CD14-positive monocyte (primary cell): ENCODE measurements at regions not wholly inside any gene's neighbourhood (a gene's known extent, or its start where the extent isn't known, plus 50 kb on each side); places are given as distances from the start of the nearest gene placed in this dataset.

Source experiments
- DNase-seq, 3 donors: peaks; one replicate each; pipeline ENCODE4 v3.0.0-alpha.2; 2011 to 2022
- H2AFZ ChIP-seq: 2 replicates; pipeline ENCODE4 v1.6.0; 2012; ENCODE audit warnings: mild to moderate bottlenecking, low read depth, low read length, inconsistent platforms; ENCODE audit not compliant: insufficient read depth, poor library complexity, severe bottlenecking
- H3K27ac ChIP-seq, 2 donors: 1 replicate in 1 of 2; 2 replicates in 1 of 2; pipeline ENCODE4 v1.5.1; 2012 to 2013; ENCODE audit warnings: low read length in 2 of 2, control low read depth in 1 of 2, inconsistent platforms in 1 of 2, low read depth in 1 of 2, mild to moderate bottlenecking in 1 of 2
- H3K27me3 ChIP-seq, 2 donors: one replicate each; pipeline versions ENCODE4 v1.6.0 to v1.6.1; 2011 to 2013; ENCODE audit warnings: low read length in 2 of 2; ENCODE audit not compliant: control insufficient read depth in 2 of 2, insufficient read depth in 2 of 2
- H3K36me3 ChIP-seq, 2 donors: replicated peaks in 1 of 2; 1 replicate in 1 of 2; 2 replicates in 1 of 2; pipeline versions ENCODE4 v1.5.1 to v1.6.1; 2012 to 2013; ENCODE audit warnings: low read length in 2 of 2, control low read depth in 1 of 2, inconsistent platforms in 1 of 2, mild to moderate bottlenecking in 1 of 2; ENCODE audit not compliant: insufficient read depth in 2 of 2, control insufficient read depth in 1 of 2
- H3K4me1 ChIP-seq, 2 donors: 1 replicate in 1 of 2; 2 replicates in 1 of 2; pipeline versions ENCODE4 v1.5.1 to v1.6.1; 2012 to 2013; ENCODE audit warnings: low read length in 2 of 2, control low read depth in 1 of 2, inconsistent platforms in 1 of 2, mild to moderate bottlenecking in 1 of 2, moderate library complexity in 1 of 2; ENCODE audit not compliant: insufficient read depth in 2 of 2, control insufficient read depth in 1 of 2
- H3K4me2 ChIP-seq: replicated peaks from 2 replicates; pipeline ENCODE3; 2012; ENCODE audit warnings: low read length, moderate library complexity, mild to moderate bottlenecking; ENCODE audit not compliant: poor library complexity, severe bottlenecking; ENCODE audit errors: extremely low read depth
- H3K4me3 ChIP-seq, 3 experiments: fragments of 200-600 bp in 1 of 3; sonication (generic) in 1 of 3; replicated peaks in 1 of 3; 1 replicate in 2 of 3; 2 replicates in 1 of 3; pipeline ENCODE4 v1.5.1; 2011 to 2013; ENCODE audit warnings: low read length in 3 of 3, mild to moderate bottlenecking in 3 of 3, control low read depth in 2 of 3, low read depth in 2 of 3, inconsistent platforms in 1 of 3, moderate library complexity in 1 of 3
- H3K79me2 ChIP-seq: 2 replicates; pipeline ENCODE4 v1.6.0; 2012; ENCODE audit warnings: mild to moderate bottlenecking, control low read depth, inconsistent platforms, low read length, moderate library complexity; ENCODE audit not compliant: insufficient read depth
- H3K9ac ChIP-seq: 2 replicates; pipeline ENCODE4 v1.6.0; 2017; ENCODE audit warnings: low read length, mild to moderate bottlenecking; ENCODE audit not compliant: insufficient read depth, poor library complexity, severe bottlenecking
- H3K9me3 ChIP-seq, 2 donors: replicated peaks in 1 of 2; 1 replicate in 1 of 2; 2 replicates in 1 of 2; pipeline versions ENCODE4 v1.5.1 to v1.6.1; 2012 to 2013; ENCODE audit warnings: low read length in 2 of 2, control low read depth in 1 of 2; ENCODE audit not compliant: control insufficient read depth in 1 of 2, insufficient read depth in 1 of 2
- H4K20me1 ChIP-seq: 2 replicates; pipeline ENCODE4 v1.6.0; 2012; ENCODE audit warnings: mild to moderate bottlenecking, low read length, control low read depth, moderate library complexity; ENCODE audit not compliant: insufficient read depth
- H3K27ac Mint-ChIP-seq, 7 donors: one replicate each; pipeline ENCODE4 v1.8.0; 2020; ENCODE audit warnings: mild to moderate bottlenecking in 7 of 7, mixed read lengths in 7 of 7, moderate library complexity in 6 of 7, inconsistent platforms in 2 of 7
- H3K27me3 Mint-ChIP-seq, 3 donors: one replicate each; pipeline ENCODE4 v1.8.0; 2021 to 2022; ENCODE audit warnings: low read depth in 3 of 3, mild to moderate bottlenecking in 3 of 3, mixed read lengths in 3 of 3, moderate library complexity in 3 of 3, inconsistent platforms in 1 of 3
- H3K36me3 Mint-ChIP-seq, 2 donors: one replicate each; pipeline ENCODE4 v1.8.0; 2020; ENCODE audit warnings: mixed read lengths in 2 of 2, inconsistent platforms in 1 of 2, mild to moderate bottlenecking in 1 of 2
- H3K4me1 Mint-ChIP-seq: one replicate; pipeline ENCODE4 v1.8.0; 2020; ENCODE audit warnings: mild to moderate bottlenecking, mixed read lengths
- H3K4me3 Mint-ChIP-seq, 2 donors: one replicate each; pipeline ENCODE4 v1.8.0; 2020; ENCODE audit warnings: mild to moderate bottlenecking in 2 of 2, mixed read lengths in 2 of 2, moderate library complexity in 1 of 2
- H3K9me3 Mint-ChIP-seq, 7 donors: one replicate each; pipeline ENCODE4 v1.8.0; 2020 to 2022; ENCODE audit warnings: mixed read lengths in 7 of 7, mild to moderate bottlenecking in 6 of 7, moderate library complexity in 6 of 7, inconsistent platforms in 2 of 7
- WGBS: methylation state at CpG from one replicate; pipeline ENCODE4 v1.1.5; 2013; ENCODE audit warnings: missing lambda C conversion rate; ENCODE audit not compliant: insufficient coverage; 5-methylcytosine and 5-hydroxymethylcytosine counted together
- intact Hi-C, 2 donors: fragments of 100-400 bp; cut with micrococcal nuclease; formaldehyde crosslinking; loops; one replicate each; pipeline versions ENCODE4 v1.15.0 to v1.15.1; 2023
- TF ChIP-seq, protein P1 (sequence below): fragments of 200-600 bp; IDR thresholded peaks from one replicate; pipeline ENCODE4 v1.8.0; 2022; ENCODE audit warnings: antibody characterized with exemption, mild to moderate bottlenecking

DNA sequence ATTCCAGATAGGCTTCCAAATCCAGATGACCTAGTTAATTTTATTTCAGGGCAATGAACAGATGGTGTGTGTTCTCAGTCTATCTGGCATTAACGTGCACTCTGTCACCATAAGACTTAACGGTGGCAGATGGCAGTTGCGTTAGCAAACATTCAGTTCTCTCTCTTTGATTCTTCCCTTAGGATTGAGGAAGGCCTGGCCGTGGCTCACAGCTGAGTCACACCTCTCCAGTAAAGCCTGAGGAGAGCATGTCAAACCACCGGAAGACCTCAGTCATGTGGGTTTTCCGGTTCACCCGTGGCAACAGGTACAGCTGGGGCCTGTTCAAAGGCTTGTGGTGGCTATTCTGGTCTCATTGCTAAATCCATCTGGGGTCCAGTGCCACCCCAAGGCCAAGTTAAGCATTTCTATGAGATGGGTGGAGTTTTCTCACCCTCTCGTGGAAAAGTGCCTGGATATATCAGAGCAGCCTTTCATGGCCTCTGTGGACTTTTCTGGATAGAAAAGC, 545.1 kb upstream of the ATP2B1 start:
- intact Hi-C loops, result no loop called here
- no peaks in the 10 kb centered on the region for H3K36me3 Mint-ChIP-seq
- Histone ChIP-seq H3K4me3 (peak overlapping the region in 1 of 3 experiments; percentile 40), H3K4me2 (peak overlapping the region; percentile 48), H3K27me3 (no peaks in the 10 kb centered on the region), H3K27ac (peak overlapping the region in 1 of 2 donors; percentile 30), H3K79me2 (no peaks in the 10 kb centered on the region), H3K36me3 (no peaks in the 10 kb centered on the region), H2AFZ (peak overlapping the region; percentile 30), H4K20me1 (no peaks in the 10 kb centered on the region), H3K9ac (no peak overlapping the region), H3K4me1 (peaks cover 17 to 19% of the 10 kb centered on the region in 2 donors), H3K9me3 (no peaks in the 10 kb centered on the region)
- peak overlapping the region in 6 of 7 donors; percentile 40 to 86 (median 72) for H3K27ac Mint-ChIP-seq
- TF ChIP-seq, protein P1, sequence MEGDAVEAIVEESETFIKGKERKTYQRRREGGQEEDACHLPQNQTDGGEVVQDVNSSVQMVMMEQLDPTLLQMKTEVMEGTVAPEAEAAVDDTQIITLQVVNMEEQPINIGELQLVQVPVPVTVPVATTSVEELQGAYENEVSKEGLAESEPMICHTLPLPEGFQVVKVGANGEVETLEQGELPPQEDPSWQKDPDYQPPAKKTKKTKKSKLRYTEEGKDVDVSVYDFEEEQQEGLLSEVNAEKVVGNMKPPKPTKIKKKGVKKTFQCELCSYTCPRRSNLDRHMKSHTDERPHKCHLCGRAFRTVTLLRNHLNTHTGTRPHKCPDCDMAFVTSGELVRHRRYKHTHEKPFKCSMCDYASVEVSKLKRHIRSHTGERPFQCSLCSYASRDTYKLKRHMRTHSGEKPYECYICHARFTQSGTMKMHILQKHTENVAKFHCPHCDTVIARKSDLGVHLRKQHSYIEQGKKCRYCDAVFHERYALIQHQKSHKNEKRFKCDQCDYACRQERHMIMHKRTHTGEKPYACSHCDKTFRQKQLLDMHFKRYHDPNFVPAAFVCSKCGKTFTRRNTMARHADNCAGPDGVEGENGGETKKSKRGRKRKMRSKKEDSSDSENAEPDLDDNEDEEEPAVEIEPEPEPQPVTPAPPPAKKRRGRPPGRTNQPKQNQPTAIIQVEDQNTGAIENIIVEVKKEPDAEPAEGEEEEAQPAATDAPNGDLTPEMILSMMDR, result peak; percentile 67
- H3K4me3 Mint-ChIP-seq, result peak overlapping the region; percentile 16 to 42
- WGBS, result 6% methylated on average over 8 of the region's 8 CpGs
- DNase-seq, result peak; percentile 70 to 94 (median 74)
- H3K4me1 Mint-ChIP-seq, result peaks cover 20% of the 10 kb centered on the region
- no peaks in the 10 kb centered on the region for H3K9me3 Mint-ChIP-seq
- no peaks in the 10 kb centered on the region for H3K27me3 Mint-ChIP-seq

DNA sequence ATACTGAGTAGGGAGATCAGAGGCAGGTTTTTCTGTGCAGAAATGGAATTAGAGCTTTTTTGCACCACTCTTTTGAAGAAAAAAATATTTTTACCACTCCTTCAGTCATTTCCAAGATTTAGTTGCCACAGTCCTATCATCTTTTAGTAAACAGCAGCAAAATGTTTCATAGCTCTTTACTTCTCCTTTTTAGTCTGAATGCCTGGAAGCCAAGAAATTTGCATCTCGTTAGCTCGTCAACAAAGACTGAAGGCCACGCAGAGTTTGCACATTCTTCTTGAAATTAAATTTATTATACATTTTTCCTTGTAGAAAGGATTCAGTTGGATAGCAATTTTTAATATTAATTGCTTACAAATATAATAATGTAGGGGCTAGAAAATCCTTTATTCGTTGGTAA, 544.5 kb upstream of the ATP2B1 start:
- Histone ChIP-seq H3K4me2 (peak overlapping the region; percentile 48), H3K27ac (peak overlapping the region in 1 of 2 donors; percentile 30), H4K20me1 (no peaks in the 10 kb centered on the region), H3K27me3 (no peaks in the 10 kb centered on the region), H3K9me3 (no peaks in the 10 kb centered on the region), H3K4me1 (peaks cover 17 to 19% of the 10 kb centered on the region in 2 donors), H3K36me3 (no peaks in the 10 kb centered on the region), H3K79me2 (no peaks in the 10 kb centered on the region), H3K4me3 (peak overlapping the region in 1 of 3 experiments; percentile 40), H3K9ac (no peak overlapping the region), H2AFZ (no peak overlapping the region)
- H3K27ac Mint-ChIP-seq, result peak overlapping the region in 3 of 7 donors; percentile 40 to 86 (median 76)
- H3K4me3 Mint-ChIP-seq, result no peak overlapping the region
- intact Hi-C loops, result no loop called here
- WGBS, result no CpG with 5 or more reads among the region's 4 CpGs
- H3K4me1 Mint-ChIP-seq, result peaks cover 20% of the 10 kb centered on the region
- peak; percentile 20 to 28 (median 25) for DNase-seq
- no peaks in the 10 kb centered on the region for H3K36me3 Mint-ChIP-seq
- no peaks in the 10 kb centered on the region for H3K9me3 Mint-ChIP-seq
- no peaks in the 10 kb centered on the region for H3K27me3 Mint-ChIP-seq
- TF ChIP-seq, protein P1, result no peak
